GM12892 (cell line): ENCODE measurements at regions not wholly inside any gene's neighbourhood (a gene's known extent, or its start where the extent isn't known, plus 50 kb on each side); places are given as distances from the start of the nearest gene placed in this dataset.
"Not testable (repeated sequence)": the region's sequence is repeated elsewhere in the genome, so short reads cannot be mapped to it uniquely, and the experiment has no call there.

ENCODE experiments used
- POLR2A ChIP-seq: IDR thresholded peaks from 2 replicates; pipeline ENCODE4 v1.6.1; 2011; ENCODE audit warnings: low read depth, low read length, control low read depth
- POLR2AphosphoS5 ChIP-seq: IDR thresholded peaks from 2 replicates; pipeline ENCODE4 v1.6.1; 2011; ENCODE audit warnings: low read depth, low read length, control low read depth
- TAF1 ChIP-seq: IDR thresholded peaks from 2 replicates; pipeline ENCODE4 v1.6.1; 2011; ENCODE audit warnings: low read depth, mild to moderate bottlenecking, control low read depth, low read length, borderline replicate concordance

GRCh38 chr4:11643081-11643480, 214.4 kb upstream of the HS3ST1 start:
- not testable (repeated sequence) for TF ChIP-seq POLR2A, POLR2AphosphoS5, TAF1
